GM12878 (cell line): ENCODE measurements at regions not wholly inside any gene's neighbourhood (a gene's known extent, or its start where the extent isn't known, plus 50 kb on each side); places are given as distances from the start of the nearest gene placed in this dataset.
"Not testable (repeated sequence)": the region's sequence is repeated elsewhere in the genome, so short reads cannot be mapped to it uniquely, and the experiment has no call there.

ENCODE experiments used
- NR2C2 ChIP-seq: IDR thresholded peaks from 2 replicates; pipeline ENCODE4 v1.6.1; 2011; ENCODE audit warnings: borderline replicate concordance, low read depth; ENCODE audit not compliant: control insufficient read depth, insufficient read length
- STAT3 ChIP-seq: IDR thresholded peaks from 2 replicates; pipeline ENCODE4 v1.6.1; 2011; ENCODE audit warnings: low read depth, low read length, improper control_type of control experiment

DNA sequence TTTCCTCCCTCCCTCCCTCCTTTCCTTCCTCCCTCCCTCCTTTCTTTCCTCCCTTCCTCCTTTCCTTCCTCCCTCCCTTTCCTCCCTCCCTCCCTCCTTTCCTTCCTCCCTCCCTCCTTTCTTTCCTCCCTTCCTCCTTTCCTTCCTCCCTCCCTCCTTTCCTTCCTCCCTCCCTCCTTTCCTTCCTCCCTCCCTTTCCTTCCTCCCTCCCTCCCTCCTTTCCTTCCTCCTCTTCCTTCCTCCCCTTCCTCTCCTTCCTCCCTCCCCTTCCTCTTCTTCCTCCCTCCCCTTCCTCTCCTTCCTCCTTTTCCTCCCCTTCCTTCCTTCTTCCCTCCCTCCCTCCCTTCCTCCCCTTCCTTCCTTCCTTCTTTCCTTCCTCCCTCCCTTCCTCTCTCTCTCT lies 748.5 kb downstream of the EPHA4 start:
- not testable (repeated sequence) for TF ChIP-seq STAT3, NR2C2
